Endothelial cell of umbilical vein (primary cell): ENCODE measurements at regions not wholly inside any gene's neighbourhood (a gene's known extent, or its start where the extent isn't known, plus 50 kb on each side); places are given as distances from the start of the nearest gene placed in this dataset.

ENCODE experiments used
- FOS ChIP-seq: IDR thresholded peaks from 2 replicates; pipeline ENCODE4 v1.6.1; 2011; ENCODE audit warnings: mild to moderate bottlenecking, low read length, moderate library complexity, borderline replicate concordance; ENCODE audit not compliant: insufficient read depth
- GATA2 ChIP-seq: IDR thresholded peaks from 2 replicates; pipeline ENCODE4 v1.7.0; 2011; ENCODE audit warnings: low read depth, mild to moderate bottlenecking, moderate library complexity, mixed read lengths, low read length; ENCODE audit not compliant: insufficient read length, insufficient read depth
- JUN ChIP-seq: IDR thresholded peaks from 2 replicates; pipeline ENCODE4 v1.6.1; 2011; ENCODE audit warnings: borderline replicate concordance, low read depth; ENCODE audit not compliant: insufficient read length, insufficient read depth
- POLR2A ChIP-seq: IDR thresholded peaks from 2 replicates; pipeline ENCODE4 v1.6.1; 2012; ENCODE audit warnings: low read depth, mild to moderate bottlenecking, control low read depth, low read length
- TF ChIP-seq, protein P1 (sequence below), 2 donors: IDR thresholded peaks; 1 replicate in 1 of 2; 2 replicates in 1 of 2; pipeline ENCODE4 v1.5.1; 2011; ENCODE audit warnings: low read length in 2 of 2, mild to moderate bottlenecking in 2 of 2, moderate library complexity in 2 of 2, control low read depth in 1 of 2, inconsistent platforms in 1 of 2, low read depth in 1 of 2; ENCODE audit not compliant: insufficient read depth in 1 of 2; ENCODE audit errors: extremely low read depth in 1 of 2
- TF ChIP-seq, protein P2 (sequence below): IDR thresholded peaks from 2 replicates; pipeline ENCODE4 v1.6.1; 2011; ENCODE audit not compliant: insufficient read depth, insufficient read length

DNA sequence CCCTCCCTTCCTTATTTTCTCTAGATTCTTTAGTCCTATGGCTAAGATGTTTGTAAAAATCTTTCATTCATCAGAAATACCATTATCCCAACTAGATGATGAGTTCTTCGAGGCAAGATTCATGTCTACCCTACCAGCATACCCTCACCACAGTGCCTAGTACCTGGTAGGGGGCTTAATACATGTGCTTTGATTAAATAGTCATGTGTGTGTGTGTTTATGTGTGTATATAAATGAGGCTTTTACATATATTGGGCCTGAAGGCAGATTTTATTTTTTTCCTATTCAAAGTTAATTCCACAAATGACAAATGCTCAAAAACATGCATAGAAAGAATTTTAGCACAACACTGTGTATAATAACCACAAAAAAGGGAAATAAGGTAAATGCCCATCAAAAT lies 193.0 kb upstream of the IRX3 start:
- TF ChIP-seq, protein P1, sequence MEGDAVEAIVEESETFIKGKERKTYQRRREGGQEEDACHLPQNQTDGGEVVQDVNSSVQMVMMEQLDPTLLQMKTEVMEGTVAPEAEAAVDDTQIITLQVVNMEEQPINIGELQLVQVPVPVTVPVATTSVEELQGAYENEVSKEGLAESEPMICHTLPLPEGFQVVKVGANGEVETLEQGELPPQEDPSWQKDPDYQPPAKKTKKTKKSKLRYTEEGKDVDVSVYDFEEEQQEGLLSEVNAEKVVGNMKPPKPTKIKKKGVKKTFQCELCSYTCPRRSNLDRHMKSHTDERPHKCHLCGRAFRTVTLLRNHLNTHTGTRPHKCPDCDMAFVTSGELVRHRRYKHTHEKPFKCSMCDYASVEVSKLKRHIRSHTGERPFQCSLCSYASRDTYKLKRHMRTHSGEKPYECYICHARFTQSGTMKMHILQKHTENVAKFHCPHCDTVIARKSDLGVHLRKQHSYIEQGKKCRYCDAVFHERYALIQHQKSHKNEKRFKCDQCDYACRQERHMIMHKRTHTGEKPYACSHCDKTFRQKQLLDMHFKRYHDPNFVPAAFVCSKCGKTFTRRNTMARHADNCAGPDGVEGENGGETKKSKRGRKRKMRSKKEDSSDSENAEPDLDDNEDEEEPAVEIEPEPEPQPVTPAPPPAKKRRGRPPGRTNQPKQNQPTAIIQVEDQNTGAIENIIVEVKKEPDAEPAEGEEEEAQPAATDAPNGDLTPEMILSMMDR (IDR thresholded peaks at IDR 0.05; ENCODE audit: extremely low read depth in 1 of 2, insufficient read depth in 1 of 2, low read depth in 1 of 2, low read length in 2 of 2), result no peak
- TF ChIP-seq JUN (no peak), POLR2A (no peak), FOS (no peak), GATA2 (no peak)
- TF ChIP-seq, protein P2, sequence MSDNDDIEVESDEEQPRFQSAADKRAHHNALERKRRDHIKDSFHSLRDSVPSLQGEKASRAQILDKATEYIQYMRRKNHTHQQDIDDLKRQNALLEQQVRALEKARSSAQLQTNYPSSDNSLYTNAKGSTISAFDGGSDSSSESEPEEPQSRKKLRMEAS, result no peak
